GM23248 (cell line): ENCODE measurements at regions not wholly inside any gene's neighbourhood (a gene's known extent, or its start where the extent isn't known, plus 50 kb on each side); places are given as distances from the start of the nearest gene placed in this dataset.

Source experiments
- EZH2 ChIP-seq: fragments of 200-600 bp; sonication (generic); IDR thresholded peaks from 2 replicates; pipeline ENCODE4 v1.6.1; 2018; ENCODE audit warnings: antibody characterized with exemption, mild to moderate bottlenecking; ENCODE audit not compliant: insufficient read depth, poor library complexity, severe bottlenecking
- EZH2phosphoT487 ChIP-seq: fragments of 200-600 bp; sonication (generic); IDR thresholded peaks from 2 replicates; pipeline ENCODE4 v1.6.1; 2018; ENCODE audit warnings: antibody characterized with exemption, moderate library complexity, mild to moderate bottlenecking, low read depth; ENCODE audit not compliant: insufficient read depth

DNA sequence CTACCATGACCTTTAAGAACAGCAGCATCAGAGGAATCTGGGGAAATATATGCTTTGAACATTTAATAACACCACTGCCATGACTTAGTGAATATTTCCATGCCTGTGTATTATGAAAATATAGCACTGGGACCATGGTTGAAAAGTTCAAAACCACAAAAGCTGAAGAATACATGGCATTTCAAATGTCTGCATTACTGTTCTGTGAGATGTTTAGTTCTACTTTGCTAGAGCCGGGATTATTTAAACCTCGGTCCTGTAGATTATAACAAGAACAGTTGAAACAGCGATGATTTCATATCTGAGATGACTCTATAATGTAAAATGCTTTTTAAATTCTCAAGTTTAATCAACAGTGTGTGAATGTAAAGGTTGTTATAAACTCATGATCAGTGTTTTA, 126.7 kb upstream of the AGA start:
- TF ChIP-seq EZH2: no peak
- TF ChIP-seq EZH2phosphoT487: no peak
